CD14-positive monocyte (primary cell): ENCODE measurements at regions not wholly inside any gene's neighbourhood (a gene's known extent, or its start where the extent isn't known, plus 50 kb on each side); places are given as distances from the start of the nearest gene placed in this dataset.

ENCODE experiments used
- DNase-seq, 3 donors: peaks; one replicate each; pipeline ENCODE4 v3.0.0-alpha.2; 2011 to 2022
- H2AFZ ChIP-seq: 2 replicates; pipeline ENCODE4 v1.6.0; 2012; ENCODE audit warnings: mild to moderate bottlenecking, low read depth, low read length, inconsistent platforms; ENCODE audit not compliant: insufficient read depth, poor library complexity, severe bottlenecking
- H3K27ac ChIP-seq, 2 donors: 1 replicate in 1 of 2; 2 replicates in 1 of 2; pipeline ENCODE4 v1.5.1; 2012 to 2013; ENCODE audit warnings: low read length in 2 of 2, control low read depth in 1 of 2, inconsistent platforms in 1 of 2, low read depth in 1 of 2, mild to moderate bottlenecking in 1 of 2
- H3K27me3 ChIP-seq, 2 donors: one replicate each; pipeline versions ENCODE4 v1.6.0 to v1.6.1; 2011 to 2013; ENCODE audit warnings: low read length in 2 of 2; ENCODE audit not compliant: control insufficient read depth in 2 of 2, insufficient read depth in 2 of 2
- H3K36me3 ChIP-seq, 2 donors: replicated peaks in 1 of 2; 1 replicate in 1 of 2; 2 replicates in 1 of 2; pipeline versions ENCODE4 v1.5.1 to v1.6.1; 2012 to 2013; ENCODE audit warnings: low read length in 2 of 2, control low read depth in 1 of 2, inconsistent platforms in 1 of 2, mild to moderate bottlenecking in 1 of 2; ENCODE audit not compliant: insufficient read depth in 2 of 2, control insufficient read depth in 1 of 2
- H3K4me1 ChIP-seq, 2 donors: 1 replicate in 1 of 2; 2 replicates in 1 of 2; pipeline versions ENCODE4 v1.5.1 to v1.6.1; 2012 to 2013; ENCODE audit warnings: low read length in 2 of 2, control low read depth in 1 of 2, inconsistent platforms in 1 of 2, mild to moderate bottlenecking in 1 of 2, moderate library complexity in 1 of 2; ENCODE audit not compliant: insufficient read depth in 2 of 2, control insufficient read depth in 1 of 2
- H3K4me2 ChIP-seq: replicated peaks from 2 replicates; pipeline ENCODE3; 2012; ENCODE audit warnings: low read length, moderate library complexity, mild to moderate bottlenecking; ENCODE audit not compliant: poor library complexity, severe bottlenecking; ENCODE audit errors: extremely low read depth
- H3K4me3 ChIP-seq, 3 experiments: fragments of 200-600 bp in 1 of 3; sonication (generic) in 1 of 3; replicated peaks in 1 of 3; 1 replicate in 2 of 3; 2 replicates in 1 of 3; pipeline ENCODE4 v1.5.1; 2011 to 2013; ENCODE audit warnings: low read length in 3 of 3, mild to moderate bottlenecking in 3 of 3, control low read depth in 2 of 3, low read depth in 2 of 3, inconsistent platforms in 1 of 3, moderate library complexity in 1 of 3
- H3K79me2 ChIP-seq: 2 replicates; pipeline ENCODE4 v1.6.0; 2012; ENCODE audit warnings: mild to moderate bottlenecking, control low read depth, inconsistent platforms, low read length, moderate library complexity; ENCODE audit not compliant: insufficient read depth
- H3K9ac ChIP-seq: 2 replicates; pipeline ENCODE4 v1.6.0; 2017; ENCODE audit warnings: low read length, mild to moderate bottlenecking; ENCODE audit not compliant: insufficient read depth, poor library complexity, severe bottlenecking
- H3K9me3 ChIP-seq, 2 donors: replicated peaks in 1 of 2; 1 replicate in 1 of 2; 2 replicates in 1 of 2; pipeline versions ENCODE4 v1.5.1 to v1.6.1; 2012 to 2013; ENCODE audit warnings: low read length in 2 of 2, control low read depth in 1 of 2; ENCODE audit not compliant: control insufficient read depth in 1 of 2, insufficient read depth in 1 of 2
- H4K20me1 ChIP-seq: 2 replicates; pipeline ENCODE4 v1.6.0; 2012; ENCODE audit warnings: mild to moderate bottlenecking, low read length, control low read depth, moderate library complexity; ENCODE audit not compliant: insufficient read depth
- H3K27ac Mint-ChIP-seq, 7 donors: one replicate each; pipeline ENCODE4 v1.8.0; 2020; ENCODE audit warnings: mild to moderate bottlenecking in 7 of 7, mixed read lengths in 7 of 7, moderate library complexity in 6 of 7, inconsistent platforms in 2 of 7
- H3K27me3 Mint-ChIP-seq, 3 donors: one replicate each; pipeline ENCODE4 v1.8.0; 2021 to 2022; ENCODE audit warnings: low read depth in 3 of 3, mild to moderate bottlenecking in 3 of 3, mixed read lengths in 3 of 3, moderate library complexity in 3 of 3, inconsistent platforms in 1 of 3
- H3K36me3 Mint-ChIP-seq, 2 donors: one replicate each; pipeline ENCODE4 v1.8.0; 2020; ENCODE audit warnings: mixed read lengths in 2 of 2, inconsistent platforms in 1 of 2, mild to moderate bottlenecking in 1 of 2
- H3K4me1 Mint-ChIP-seq: one replicate; pipeline ENCODE4 v1.8.0; 2020; ENCODE audit warnings: mild to moderate bottlenecking, mixed read lengths
- H3K4me3 Mint-ChIP-seq, 2 donors: one replicate each; pipeline ENCODE4 v1.8.0; 2020; ENCODE audit warnings: mild to moderate bottlenecking in 2 of 2, mixed read lengths in 2 of 2, moderate library complexity in 1 of 2
- H3K9me3 Mint-ChIP-seq, 7 donors: one replicate each; pipeline ENCODE4 v1.8.0; 2020 to 2022; ENCODE audit warnings: mixed read lengths in 7 of 7, mild to moderate bottlenecking in 6 of 7, moderate library complexity in 6 of 7, inconsistent platforms in 2 of 7
- CTCF ChIP-seq: fragments of 200-600 bp; IDR thresholded peaks from one replicate; pipeline ENCODE4 v1.8.0; 2022; ENCODE audit warnings: antibody characterized with exemption, mild to moderate bottlenecking
- WGBS: methylation state at CpG from one replicate; pipeline ENCODE4 v1.1.5; 2013; ENCODE audit warnings: missing lambda C conversion rate; ENCODE audit not compliant: insufficient coverage; 5-methylcytosine and 5-hydroxymethylcytosine counted together
- intact Hi-C, 2 donors: fragments of 100-400 bp; cut with micrococcal nuclease; formaldehyde crosslinking; loops; one replicate each; pipeline versions ENCODE4 v1.15.0 to v1.15.1; 2023

- DNase-seq = no peak
- peaks cover 16 to 33% (median 27%) of the 10 kb centered on the region in 7 donors for H3K9me3 Mint-ChIP-seq
- no peaks in the 10 kb centered on the region for H4K20me1 ChIP-seq
- H3K4me2 ChIP-seq = no peak overlapping the region
- H3K27ac Mint-ChIP-seq = no peak overlapping the region
- H3K4me3 Mint-ChIP-seq = no peak overlapping the region
- TF ChIP-seq CTCF = no peak
- H3K27me3 ChIP-seq = no peaks in the 10 kb centered on the region
- 51% methylated on average over 2 of the region's 2 CpGs for WGBS
- no peak overlapping the region for H3K9ac ChIP-seq
- no peak overlapping the region for H2AFZ ChIP-seq
- no peak overlapping the region for H3K4me3 ChIP-seq
- H3K79me2 ChIP-seq = no peaks in the 10 kb centered on the region
- peaks cover 1 to 2% (median 2%) of the 10 kb centered on the region in 3 donors for H3K27me3 Mint-ChIP-seq
- no peaks in the 10 kb centered on the region for H3K36me3 Mint-ChIP-seq
- H3K9me3 ChIP-seq = peaks cover 12 to 16% of the 10 kb centered on the region in 2 donors
- no peaks in the 10 kb centered on the region for H3K4me1 ChIP-seq
- intact Hi-C loops = no loop called here
- no peaks in the 10 kb centered on the region for H3K4me1 Mint-ChIP-seq
- H3K27ac ChIP-seq = no peak overlapping the region
- no peaks in the 10 kb centered on the region for H3K36me3 ChIP-seq
Measured at GRCh38 chr16:11488304-11488703, 98.4 kb downstream of the LITAF start.

GRCh38 chr16:11491524-11491923 lies 95.2 kb downstream of the LITAF start:
- Histone ChIP-seq H4K20me1 (no peaks in the 10 kb centered on the region), H2AFZ (no peak overlapping the region), H3K27ac (no peak overlapping the region), H3K27me3 (no peaks in the 10 kb centered on the region), H3K36me3 (no peaks in the 10 kb centered on the region), H3K9me3 (no peaks in the 10 kb centered on the region), H3K4me1 (peaks cover 9 to 16% of the 10 kb centered on the region in 2 donors), H3K79me2 (no peaks in the 10 kb centered on the region), H3K4me2 (no peak overlapping the region), H3K4me3 (no peak overlapping the region), H3K9ac (no peak overlapping the region)
- peaks cover 17% of the 10 kb centered on the region for H3K4me1 Mint-ChIP-seq
- WGBS = 100% methylated on average over 2 of the region's 6 CpGs
- TF ChIP-seq CTCF = no peak
- intact Hi-C loops = no loop called here
- H3K4me3 Mint-ChIP-seq = no peak overlapping the region
- peaks cover 1 to 2% (median 2%) of the 10 kb centered on the region in 3 donors for H3K27me3 Mint-ChIP-seq
- DNase-seq = no peak
- H3K9me3 Mint-ChIP-seq = peaks cover 0 to 10% (median 5%) of the 10 kb centered on the region in 7 donors
- H3K36me3 Mint-ChIP-seq = no peaks in the 10 kb centered on the region
- H3K27ac Mint-ChIP-seq = no peak overlapping the region
